HepG2 (cell line): ENCODE measurements at regions not wholly inside any gene's neighbourhood (a gene's known extent, or its start where the extent isn't known, plus 50 kb on each side); places are given as distances from the start of the nearest gene placed in this dataset.

ENCODE experiments used
- ARNT ChIP-seq: fragments of 450-650 bp; IDR thresholded peaks from 2 replicates; pipeline ENCODE4 v1.6.1; 2017
- DR1 ChIP-seq: sonication (generic); formaldehyde crosslinking; IDR thresholded peaks from 2 replicates; pipeline ENCODE4 v1.8.0; 2021; ENCODE audit warnings: mild to moderate bottlenecking, missing genetic modification reagents, inconsistent platforms
- ESRRA ChIP-seq: sonication (generic); formaldehyde crosslinking; IDR thresholded peaks from 2 replicates; pipeline ENCODE4 v1.5.1; 2020; ENCODE audit warnings: mild to moderate bottlenecking, low read depth, missing genetic modification reagents
- HCFC1 ChIP-seq: fragments of 150-350 bp; IDR thresholded peaks from 2 replicates; pipeline ENCODE4 v1.6.1; 2014; ENCODE audit warnings: low read depth, low read length
- HMG20A ChIP-seq: IDR thresholded peaks from 2 replicates; pipeline ENCODE4 v1.6.1; 2016; ENCODE audit warnings: borderline replicate concordance
- HOXA7 ChIP-seq: sonication (generic); formaldehyde crosslinking; IDR thresholded peaks from 2 replicates; pipeline ENCODE4 v1.8.1; 2022; ENCODE audit warnings: mild to moderate bottlenecking, missing genetic modification reagents, moderate library complexity
- JUN ChIP-seq: sonication (generic); formaldehyde crosslinking; IDR thresholded peaks from 2 replicates; pipeline ENCODE4 v1.4.0; 2020; ENCODE audit warnings: mild to moderate bottlenecking, missing genetic modification reagents
- MXD1 ChIP-seq: sonication (generic); formaldehyde crosslinking; IDR thresholded peaks from 2 replicates; pipeline ENCODE4 v1.4.0; 2020; ENCODE audit warnings: mild to moderate bottlenecking, missing genetic modification reagents
- NCOA2 ChIP-seq: sonication (generic); formaldehyde crosslinking; IDR thresholded peaks from 2 replicates; pipeline ENCODE4 v1.8.0; 2022; ENCODE audit warnings: inconsistent platforms
- SP4 ChIP-seq: sonication (generic); formaldehyde crosslinking; IDR thresholded peaks from 2 replicates; pipeline ENCODE4 v1.8.1; 2023; ENCODE audit warnings: mild to moderate bottlenecking, missing genetic modification reagents
- TARDBP ChIP-seq: sonication (generic); formaldehyde crosslinking; IDR thresholded peaks from 2 replicates; pipeline ENCODE4 v1.8.0; 2022; ENCODE audit warnings: mild to moderate bottlenecking, missing genetic modification reagents
- ZBTB42 ChIP-seq: sonication (generic); formaldehyde crosslinking; IDR thresholded peaks from 2 replicates; pipeline ENCODE4 v1.5.0; 2020; ENCODE audit warnings: mild to moderate bottlenecking, missing genetic modification reagents
- ZFP41 ChIP-seq: sonication (generic); formaldehyde crosslinking; IDR thresholded peaks from 2 replicates; pipeline ENCODE4 v1.4.0; 2020; ENCODE audit warnings: mild to moderate bottlenecking, missing genetic modification reagents, borderline replicate concordance
- ZNF34 ChIP-seq: sonication (generic); formaldehyde crosslinking; IDR thresholded peaks from 2 replicates; pipeline ENCODE4 v1.4.0; 2020; ENCODE audit warnings: mild to moderate bottlenecking, missing genetic modification reagents, borderline replicate concordance
- ZNF343 ChIP-seq: sonication (generic); formaldehyde crosslinking; IDR thresholded peaks from 2 replicates; pipeline ENCODE4 v1.4.0; 2020; ENCODE audit warnings: mild to moderate bottlenecking, missing genetic modification reagents
- ZNF431 ChIP-seq: sonication (generic); formaldehyde crosslinking; IDR thresholded peaks from 2 replicates; pipeline ENCODE4 v1.9.0; 2022; ENCODE audit warnings: missing genetic modification reagents, low read depth, mild to moderate bottlenecking, borderline replicate concordance
- ZNF564 ChIP-seq: sonication (generic); formaldehyde crosslinking; IDR thresholded peaks from 2 replicates; pipeline ENCODE4 v1.8.1; 2023; ENCODE audit warnings: mild to moderate bottlenecking, missing genetic modification reagents
- ZNF605 ChIP-seq: sonication (generic); formaldehyde crosslinking; IDR thresholded peaks from 2 replicates; pipeline ENCODE4 v1.8.0; 2022; ENCODE audit warnings: mild to moderate bottlenecking, missing genetic modification reagents
- ZNF703 ChIP-seq: sonication (generic); formaldehyde crosslinking; IDR thresholded peaks from 2 replicates; pipeline ENCODE4 v1.5.1; 2020; ENCODE audit warnings: missing genetic modification reagents, mild to moderate bottlenecking, moderate library complexity, borderline replicate concordance
- ZNF841 ChIP-seq: sonication (generic); formaldehyde crosslinking; IDR thresholded peaks from 2 replicates; pipeline ENCODE4 v1.8.1; 2023; ENCODE audit warnings: missing genetic modification reagents, borderline replicate concordance
- ZSCAN22 ChIP-seq: sonication (generic); formaldehyde crosslinking; IDR thresholded peaks from 2 replicates; pipeline ENCODE4 v1.4.0; 2020; ENCODE audit warnings: mild to moderate bottlenecking, missing genetic modification reagents
- TF ChIP-seq, protein P1 (sequence below): IDR thresholded peaks from 2 replicates; pipeline ENCODE4 v1.6.1; 2016; ENCODE audit warnings: low read depth
- TF ChIP-seq, protein P2 (sequence below): sonication (generic); formaldehyde crosslinking; IDR thresholded peaks from 2 replicates; pipeline ENCODE4 v1.5.1; 2020; ENCODE audit warnings: mild to moderate bottlenecking, missing genetic modification reagents
- TF ChIP-seq, protein P3 (sequence below): IDR thresholded peaks from 2 replicates; pipeline ENCODE4 v1.6.1; 2016; ENCODE audit warnings: missing genetic modification reagents, missing compliant biosample characterization
- TF ChIP-seq, protein P4 (sequence below): IDR thresholded peaks from 2 replicates; pipeline ENCODE4 v1.6.1; 2016

GRCh38 chr14:76687611-76688382 is 73.5 kb upstream of the VASH1 start (continued):
- TF ChIP-seq, protein P1, sequence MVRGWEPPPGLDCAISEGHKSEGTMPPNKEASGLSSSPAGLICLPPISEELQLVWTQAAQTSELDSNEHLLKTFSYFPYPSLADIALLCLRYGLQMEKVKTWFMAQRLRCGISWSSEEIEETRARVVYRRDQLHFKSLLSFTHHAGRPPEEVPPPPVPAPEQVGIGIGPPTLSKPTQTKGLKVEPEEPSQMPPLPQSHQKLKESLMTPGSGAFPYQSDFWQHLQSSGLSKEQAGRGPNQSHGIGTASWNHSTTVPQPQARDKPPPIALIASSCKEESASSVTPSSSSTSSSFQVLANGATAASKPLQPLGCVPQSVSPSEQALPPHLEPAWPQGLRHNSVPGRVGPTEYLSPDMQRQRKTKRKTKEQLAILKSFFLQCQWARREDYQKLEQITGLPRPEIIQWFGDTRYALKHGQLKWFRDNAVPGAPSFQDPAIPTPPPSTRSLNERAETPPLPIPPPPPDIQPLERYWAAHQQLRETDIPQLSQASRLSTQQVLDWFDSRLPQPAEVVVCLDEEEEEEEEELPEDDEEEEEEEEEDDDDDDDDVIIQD (CRISPR knock-in tag): peak; percentile 74; the same call in 1 of the 2 replicates
- peak; percentile 70 for TF ChIP-seq NCOA2
- TF ChIP-seq, protein P2, sequence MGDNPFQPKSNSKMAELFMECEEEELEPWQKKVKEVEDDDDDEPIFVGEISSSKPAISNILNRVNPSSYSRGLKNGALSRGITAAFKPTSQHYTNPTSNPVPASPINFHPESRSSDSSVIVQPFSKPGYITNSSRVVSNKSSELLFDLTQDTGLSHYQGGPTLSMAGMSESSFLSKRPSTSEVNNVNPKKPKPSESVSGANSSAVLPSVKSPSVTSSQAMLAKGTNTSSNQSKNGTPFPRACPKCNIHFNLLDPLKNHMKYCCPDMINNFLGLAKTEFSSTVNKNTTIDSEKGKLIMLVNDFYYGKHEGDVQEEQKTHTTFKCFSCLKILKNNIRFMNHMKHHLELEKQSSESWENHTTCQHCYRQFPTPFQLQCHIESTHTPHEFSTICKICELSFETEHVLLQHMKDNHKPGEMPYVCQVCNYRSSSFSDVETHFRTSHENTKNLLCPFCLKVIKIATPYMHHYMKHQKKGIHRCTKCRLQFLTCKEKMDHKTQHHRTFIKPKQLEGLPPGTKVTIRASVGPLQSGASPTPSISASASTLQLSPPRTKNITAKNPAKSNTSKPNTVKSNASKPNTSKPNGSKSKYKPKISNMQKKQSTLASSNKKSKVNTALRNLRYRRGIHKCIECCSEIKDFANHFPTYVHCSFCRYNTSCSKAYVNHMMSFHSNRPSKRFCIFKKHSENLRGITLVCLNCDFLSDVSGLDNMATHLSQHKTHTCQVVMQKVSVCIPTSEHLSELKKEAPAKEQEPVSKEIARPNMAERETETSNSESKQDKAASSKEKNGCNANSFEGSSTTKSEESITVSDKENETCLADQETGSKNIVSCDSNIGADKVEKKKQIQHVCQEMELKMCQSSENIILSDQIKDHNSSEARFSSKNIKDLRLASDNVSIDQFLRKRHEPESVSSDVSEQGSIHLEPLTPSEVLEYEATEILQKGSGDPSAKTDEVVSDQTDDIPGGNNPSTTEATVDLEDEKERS: no peak
- no peak for TF ChIP-seq ZSCAN22 (CRISPR knock-in tag)
- peak; percentile 69; the same call in 1 of the 2 replicates for TF ChIP-seq TARDBP (CRISPR knock-in tag)
- TF ChIP-seq DR1 (CRISPR knock-in tag): no peak
- no peak for TF ChIP-seq JUN (CRISPR knock-in tag)
- no peak for TF ChIP-seq ARNT
- TF ChIP-seq ZFP41 (CRISPR knock-in tag): no peak
- TF ChIP-seq ZNF703: no peak
- no peak for TF ChIP-seq ZNF564
- no peak for TF ChIP-seq HOXA7 (CRISPR knock-in tag)
- TF ChIP-seq ZNF343 (CRISPR knock-in tag): 0 out of 2 replicates have a peak, but pooled peaks have one; percentile 31
- peak; percentile 83 for TF ChIP-seq HMG20A (CRISPR knock-in tag)
- no peak for TF ChIP-seq ZNF431 (CRISPR knock-in tag)
- TF ChIP-seq ZNF605 (CRISPR knock-in tag): peak; percentile 72
- TF ChIP-seq, protein P3, sequence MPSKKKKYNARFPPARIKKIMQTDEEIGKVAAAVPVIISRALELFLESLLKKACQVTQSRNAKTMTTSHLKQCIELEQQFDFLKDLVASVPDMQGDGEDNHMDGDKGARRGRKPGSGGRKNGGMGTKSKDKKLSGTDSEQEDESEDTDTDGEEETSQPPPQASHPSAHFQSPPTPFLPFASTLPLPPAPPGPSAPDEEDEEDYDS (CRISPR knock-in tag): 0 out of 2 replicates have a peak, but pooled peaks have one; percentile 20
- TF ChIP-seq, protein P4, sequence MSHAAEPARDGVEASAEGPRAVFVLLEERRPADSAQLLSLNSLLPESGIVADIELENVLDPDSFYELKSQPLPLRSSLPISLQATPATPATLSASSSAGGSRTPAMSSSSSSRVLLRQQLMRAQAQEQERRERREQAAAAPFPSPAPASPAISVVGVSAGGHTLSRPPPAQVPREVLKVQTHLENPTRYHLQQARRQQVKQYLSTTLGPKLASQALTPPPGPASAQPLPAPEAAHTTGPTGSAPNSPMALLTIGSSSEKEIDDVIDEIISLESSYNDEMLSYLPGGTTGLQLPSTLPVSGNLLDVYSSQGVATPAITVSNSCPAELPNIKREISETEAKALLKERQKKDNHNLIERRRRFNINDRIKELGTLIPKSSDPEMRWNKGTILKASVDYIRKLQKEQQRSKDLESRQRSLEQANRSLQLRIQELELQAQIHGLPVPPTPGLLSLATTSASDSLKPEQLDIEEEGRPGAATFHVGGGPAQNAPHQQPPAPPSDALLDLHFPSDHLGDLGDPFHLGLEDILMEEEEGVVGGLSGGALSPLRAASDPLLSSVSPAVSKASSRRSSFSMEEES: peak; percentile 33; the same call in 1 of the 2 replicates
- no peak for TF ChIP-seq ZNF34 (CRISPR knock-in tag)
- TF ChIP-seq ESRRA (CRISPR knock-in tag): peak; percentile 53; the same call in 1 of the 2 replicates
- no peak for TF ChIP-seq HCFC1
- 0 out of 2 replicates have a peak, but pooled peaks have one; percentile 31 for TF ChIP-seq SP4 (CRISPR knock-in tag)
- no peak for TF ChIP-seq ZNF841 (CRISPR knock-in tag)
- TF ChIP-seq ZBTB42: no peak
- no peak for TF ChIP-seq MXD1
